ENCODE measurements at regions not wholly inside any gene's neighbourhood (a gene's known extent, or its start where the extent isn't known, plus 50 kb on each side); places are given as distances from the start of the nearest gene placed in this dataset.
A peak's percentile ranks its signal among the peaks of the same experiment; 100 is the strongest.

- TF ChIP-seq ATF2 (CRISPR knock-in tag; IDR thresholded peaks at IDR 0.05): no peak
- no peak for TF ChIP-seq MEIS2 (IDR thresholded peaks at IDR 0.05; ENCODE audit: partially characterized antibody)
- TF ChIP-seq CTCFL (IDR thresholded peaks at IDR 0.05; ENCODE audit: borderline replicate concordance, insufficient read depth, low read depth, low read length, poor library complexity, severe bottlenecking): no peak
- TF ChIP-seq MGA (IDR thresholded peaks at IDR 0.05): peak; percentile 79
- TF ChIP-seq TEAD1 (CRISPR knock-in tag; IDR thresholded peaks at IDR 0.05): 0 out of 4 replicates have a peak, but pooled peaks of 1 of the 2 experiments have one; percentile 29
- TF ChIP-seq SMARCA4 (IDR thresholded peaks at IDR 0.05): peak; percentile 47; the same call in 1 of the 2 replicates
- no peak; the same call in 1 of the 2 replicates for TF ChIP-seq TCF15 (CRISPR knock-in tag; IDR thresholded peaks at IDR 0.05)
- TF ChIP-seq KLF6 (CRISPR knock-in tag; IDR thresholded peaks at IDR 0.05; ENCODE audit: borderline replicate concordance): 0 out of 2 replicates have a peak, but pooled peaks have one; percentile 11
- TF ChIP-seq EHMT2 (IDR thresholded peaks at IDR 0.05): no peak
- no peak for TF ChIP-seq COPS2 (conservative IDR thresholded peaks at IDR 0.05)
These were observed 51.0 kb upstream of the CD93 start (continued) for GRCh38 chr20:23136893-23137745.
